ENCODE measurements at regions not wholly inside any gene's neighbourhood (a gene's known extent, or its start where the extent isn't known, plus 50 kb on each side); places are given as distances from the start of the nearest gene placed in this dataset.

GRCh38 chr9:107863396-107863795 is 373.8 kb upstream of the KLF4 start:
- no peak for TF ChIP-seq CTCF (conservative IDR thresholded peaks at IDR 0.05; ENCODE audit: low read depth, low read length)
- no peak for TF ChIP-seq EZH2 (IDR thresholded peaks at IDR 0.05; ENCODE audit: low read length, unreplicated experiment)
- TF ChIP-seq EZH2phosphoT487 (IDR thresholded peaks at IDR 0.05; ENCODE audit: borderline replicate concordance, low read length): no peak
